GM20000 (cell line): ENCODE measurements at regions not wholly inside any gene's neighbourhood (a gene's known extent, or its start where the extent isn't known, plus 50 kb on each side); places are given as distances from the start of the nearest gene placed in this dataset.

Source experiments
- DNase-seq: peaks from one replicate; pipeline ENCODE4 v3.0.0; 2012; ENCODE audit warnings: low spot score
- CTCF ChIP-seq: IDR thresholded peaks from 2 replicates; pipeline ENCODE4 v1.5.1; 2012; ENCODE audit warnings: mild to moderate bottlenecking, control low read depth; ENCODE audit errors: extremely low read depth, missing control alignments

- no peak for TF ChIP-seq CTCF
- no peak for DNase-seq
Observed at GRCh38 chr12:16949871-16950667, 344.1 kb upstream of the LMO3 start.

GRCh38 chr12:16949371-16949770, 343.4 kb upstream of the LMO3 start:
- no peak for TF ChIP-seq CTCF
- DNase-seq, result no peak

DNA sequence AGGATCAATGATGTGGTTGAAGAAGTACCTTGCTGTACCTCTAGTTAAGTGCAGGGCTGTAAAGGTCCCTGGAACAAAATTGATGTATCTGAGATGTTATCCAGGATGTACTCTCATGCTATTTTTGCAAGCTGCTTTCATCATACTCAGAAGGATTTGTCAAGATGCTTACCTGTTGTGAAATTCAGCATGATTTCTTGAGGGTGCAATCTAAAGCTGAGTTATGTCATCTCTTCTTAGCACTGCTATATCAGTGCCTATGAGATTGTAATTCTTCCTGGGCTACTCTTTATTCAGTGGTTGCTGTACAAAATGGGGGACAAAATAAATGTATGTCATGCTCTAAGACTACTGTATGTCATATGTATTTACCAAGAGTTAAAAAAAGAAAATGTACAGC, 340.7 kb upstream of the LMO3 start:
- no peak for TF ChIP-seq CTCF
- no peak for DNase-seq

GRCh38 chr12:16939871-16940306, 333.9 kb upstream of the LMO3 start:
- peak; percentile 64 for DNase-seq
- peak; percentile 53 for TF ChIP-seq CTCF

GRCh38 chr12:16927259-16927658, 321.3 kb upstream of the LMO3 start:
- no peak for TF ChIP-seq CTCF
- DNase-seq, result no peak

- no peak for TF ChIP-seq CTCF
- DNase-seq, result no peak
Observed at GRCh38 chr12:16920451-16920850, 314.5 kb upstream of the LMO3 start.

GRCh38 chr12:16919551-16919950, 313.6 kb upstream of the LMO3 start:
- no peak for TF ChIP-seq CTCF
- no peak for DNase-seq
